DMS 273 (cell line): ENCODE measurements at regions not wholly inside any gene's neighbourhood (a gene's known extent, or its start where the extent isn't known, plus 50 kb on each side); places are given as distances from the start of the nearest gene placed in this dataset.

Experiments used
- DNase-seq: peaks from one replicate; lab custom pipeline; 2025; ENCODE audit not compliant: unreplicated experiment; lab: John Stamatoyannopoulos, UW

DNA sequence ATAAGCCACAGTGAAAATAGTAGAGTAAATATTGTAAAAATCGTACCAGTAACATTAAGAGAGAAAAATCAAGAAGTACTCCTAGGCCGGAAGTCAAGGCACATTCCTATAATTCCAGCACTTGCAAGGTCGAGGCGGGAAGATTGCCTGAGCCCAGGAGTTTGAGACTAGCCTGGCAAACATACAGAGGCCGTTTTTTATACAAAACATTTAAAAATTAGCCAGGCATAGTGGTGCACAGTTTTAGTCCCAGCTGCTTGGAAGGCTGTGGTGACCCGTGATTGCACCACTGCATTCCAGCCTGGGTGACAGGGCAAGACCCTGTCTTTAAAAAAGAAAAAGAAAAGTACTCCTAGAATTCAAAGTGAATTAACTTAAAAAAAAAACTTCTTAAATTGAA is 341.8 kb downstream of the C12orf50 start:
- no peak for DNase-seq

DNA sequence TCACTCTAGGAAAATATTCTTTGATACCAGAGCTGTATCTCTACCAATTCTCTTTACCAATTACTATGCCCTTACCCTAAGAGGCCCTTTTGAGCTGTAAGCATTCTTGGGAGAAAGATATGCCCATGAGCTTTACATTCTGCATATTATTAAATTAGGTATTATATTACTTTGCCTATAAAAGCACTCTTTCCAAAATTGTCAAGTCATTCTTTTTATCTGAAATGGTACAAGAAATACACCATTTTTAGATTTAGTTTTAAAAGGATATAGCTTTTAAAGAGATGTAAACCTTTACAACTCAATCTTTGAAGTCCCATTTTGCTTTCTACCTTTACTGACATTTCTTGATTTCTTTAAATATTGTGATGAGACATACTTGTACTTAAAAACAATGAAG is 343.5 kb downstream of the C12orf50 start:
- DNase-seq: no peak

DNA sequence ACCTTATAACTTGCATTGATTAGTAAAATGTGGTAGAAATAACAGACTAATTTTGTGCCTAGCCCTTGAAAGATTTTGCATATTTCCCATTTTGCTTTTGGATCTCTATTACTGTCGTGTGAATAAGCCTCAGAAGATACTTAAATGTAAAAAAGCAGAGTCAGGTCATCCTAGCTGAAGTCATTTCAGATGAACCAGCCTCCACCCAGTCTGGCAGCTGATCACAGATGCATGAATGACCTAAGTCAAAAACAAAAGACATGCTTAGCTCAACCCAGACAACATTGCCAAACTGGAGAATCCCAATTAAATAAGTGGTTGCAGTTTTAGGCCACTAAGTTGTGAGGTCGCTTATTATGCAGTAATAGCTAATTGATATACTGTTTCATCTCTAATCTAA is 349.9 kb downstream of the C12orf50 start:
- no peak for DNase-seq

DNA sequence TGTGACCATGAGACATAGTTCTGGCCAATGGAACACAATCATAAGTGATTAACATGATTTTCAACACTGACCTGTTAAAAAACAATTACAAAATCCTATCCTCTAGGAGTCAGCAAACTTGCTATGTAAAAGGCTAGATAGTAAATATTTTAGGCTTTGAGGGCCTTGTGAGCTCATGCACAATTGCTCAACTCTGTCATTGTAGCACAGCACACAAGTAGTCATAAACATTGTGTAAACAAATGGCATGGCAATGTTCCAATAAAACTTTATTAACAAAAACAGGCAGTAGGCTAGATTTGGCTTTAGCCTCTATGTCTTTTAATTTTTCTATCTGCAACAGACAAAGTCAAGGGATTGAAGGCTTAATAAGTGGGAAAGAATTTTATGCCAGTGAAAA is 350.7 kb downstream of the C12orf50 start:
- DNase-seq: no peak

DNA sequence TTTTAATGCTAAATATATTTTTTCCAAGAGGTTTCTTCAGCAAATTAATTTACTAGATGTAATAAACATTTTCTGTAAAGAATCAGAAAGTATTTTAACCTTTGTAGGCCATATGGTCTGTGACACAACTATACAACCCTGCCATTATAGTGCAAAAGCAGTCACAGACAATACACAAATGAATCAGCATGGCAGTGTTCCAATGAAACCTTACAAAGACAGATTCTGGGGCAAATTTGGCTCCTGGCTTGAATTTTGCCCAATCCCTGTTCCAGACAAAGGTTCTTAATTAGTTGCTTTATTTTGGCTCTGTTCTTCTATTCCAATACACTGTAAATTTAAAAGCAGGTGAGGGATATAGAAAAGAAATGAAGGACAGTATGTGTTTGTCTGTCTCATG is 352.5 kb downstream of the C12orf50 start:
- no peak for DNase-seq

GRCh38 chr12:87671757-87672156 is 357.4 kb downstream of the C12orf50 start:
- DNase-seq: no peak

DNA sequence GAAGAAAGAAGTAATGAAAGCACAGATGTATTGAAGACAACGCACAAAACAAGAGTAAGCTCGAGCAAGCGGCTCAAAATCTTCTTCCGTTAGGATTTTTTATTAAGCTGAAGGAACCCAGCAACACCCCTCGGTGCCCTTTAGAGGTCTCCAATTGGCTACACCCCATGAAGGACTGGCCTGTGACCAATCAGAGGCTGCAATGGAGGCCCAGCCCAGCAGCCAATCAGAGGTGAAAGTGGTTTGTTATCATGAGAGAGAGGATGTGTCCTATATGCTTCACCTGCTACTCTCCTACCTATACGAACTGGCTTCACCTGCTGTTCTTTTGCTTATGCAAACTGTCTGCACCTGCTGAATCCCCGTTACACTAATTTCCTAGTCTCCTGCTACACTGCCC is 358.8 kb downstream of the C12orf50 start:
- no peak for DNase-seq

- DNase-seq: peak; percentile 2
These were observed 361.8 kb downstream of the C12orf50 start for GRCh38 chr12:87667378-87667777.

DNA sequence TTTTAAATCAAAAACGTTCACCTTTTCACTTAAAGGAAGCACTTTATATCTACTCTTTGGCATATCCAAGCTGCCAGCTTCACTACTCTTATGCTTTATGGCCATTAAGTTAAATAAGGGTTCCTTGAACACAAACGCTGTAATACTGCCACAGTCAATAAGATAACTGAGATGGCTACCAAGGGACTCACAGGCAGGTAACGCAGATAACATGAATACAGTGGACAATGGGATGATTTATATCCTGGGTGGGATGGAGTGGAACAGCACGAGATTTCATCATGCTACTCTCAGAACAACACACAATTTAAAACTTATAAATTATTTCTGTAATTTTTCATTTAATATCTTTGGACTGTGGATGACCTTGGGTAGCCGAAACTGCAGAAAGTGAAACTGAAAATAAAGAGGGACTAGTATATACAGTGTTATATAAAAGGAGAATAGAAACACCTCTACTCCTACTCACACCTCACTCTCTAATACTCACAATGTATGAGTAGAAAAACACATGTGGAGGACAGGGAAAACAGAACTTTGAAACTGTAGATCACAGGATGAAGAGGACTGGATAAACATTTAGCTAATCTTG is 367.3 kb downstream of the C12orf50 start:
- no peak for DNase-seq

DNA sequence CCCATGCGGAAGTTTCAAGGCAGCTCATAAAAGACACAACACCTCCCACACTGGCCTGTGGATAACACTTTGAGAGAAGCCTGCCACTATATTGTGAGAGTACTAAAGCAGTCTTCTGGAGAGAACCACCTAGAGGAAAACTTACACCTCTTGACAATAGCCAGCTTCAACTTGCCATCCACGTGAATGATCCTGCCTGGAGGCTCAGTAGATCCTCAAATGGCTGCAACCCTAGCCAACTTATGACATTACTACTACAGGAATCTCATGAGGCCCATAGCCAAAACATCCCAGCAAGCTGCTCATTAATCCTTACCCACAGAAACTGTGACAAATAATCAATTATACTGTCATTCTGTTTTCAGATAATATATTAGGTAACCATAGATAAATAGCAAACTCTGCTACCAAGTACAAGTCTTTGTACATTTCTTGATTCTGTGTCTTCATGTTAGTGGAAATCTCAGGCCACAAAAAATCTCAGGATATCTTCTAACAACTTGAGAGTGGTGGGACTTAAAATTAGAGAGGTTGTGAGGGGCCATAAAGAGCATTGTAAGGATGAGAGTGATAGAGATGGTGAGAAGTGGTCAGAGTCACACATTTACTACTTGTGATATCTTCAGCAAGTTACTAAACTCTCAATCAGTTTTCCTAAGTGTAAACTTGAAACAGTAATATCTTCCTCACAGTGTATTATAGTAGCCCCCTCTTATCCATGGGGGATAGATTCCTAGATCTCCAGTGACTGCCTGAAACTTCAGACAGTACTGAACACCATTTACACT is 368.0 kb downstream of the C12orf50 start:
- no peak for DNase-seq

DNA sequence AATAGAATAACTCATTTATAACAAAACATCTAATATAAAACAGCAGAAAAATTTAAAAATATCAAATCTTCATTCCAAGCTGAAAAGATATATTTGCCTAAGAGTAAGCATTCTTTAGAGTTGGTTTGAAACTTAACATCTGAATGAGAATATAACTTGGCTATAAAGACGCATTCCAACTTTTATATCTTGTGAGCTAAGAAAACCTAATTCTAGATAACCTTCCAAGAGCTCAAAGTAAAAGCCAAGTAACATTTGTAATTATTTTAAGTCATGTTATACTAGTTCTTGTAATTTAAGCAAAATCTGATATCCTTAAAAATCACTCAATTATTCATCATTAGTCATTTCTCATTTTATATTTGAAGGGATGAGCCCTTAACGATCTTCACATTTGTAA is 368.9 kb downstream of the C12orf50 start:
- no peak for DNase-seq

DNA sequence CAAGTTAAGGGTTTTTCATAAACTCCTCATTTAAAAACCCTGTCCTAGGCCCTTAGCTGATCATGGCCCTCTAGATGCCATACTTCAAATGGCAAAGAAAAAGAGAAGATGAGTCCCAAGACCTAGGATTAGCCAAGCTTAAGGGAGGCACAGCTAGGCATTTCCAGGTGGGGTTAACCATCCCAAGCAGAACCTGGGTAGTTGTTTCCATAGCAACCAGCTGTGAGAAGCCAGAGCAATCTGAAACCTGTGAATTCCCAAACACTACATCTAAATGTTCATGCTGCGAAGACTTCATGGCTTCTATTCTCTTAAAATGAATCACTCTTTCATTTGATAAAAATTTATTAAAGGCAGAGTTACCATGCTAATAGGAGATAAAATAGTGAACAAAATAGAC is 372.9 kb downstream of the C12orf50 start:
- no peak for DNase-seq

DNA sequence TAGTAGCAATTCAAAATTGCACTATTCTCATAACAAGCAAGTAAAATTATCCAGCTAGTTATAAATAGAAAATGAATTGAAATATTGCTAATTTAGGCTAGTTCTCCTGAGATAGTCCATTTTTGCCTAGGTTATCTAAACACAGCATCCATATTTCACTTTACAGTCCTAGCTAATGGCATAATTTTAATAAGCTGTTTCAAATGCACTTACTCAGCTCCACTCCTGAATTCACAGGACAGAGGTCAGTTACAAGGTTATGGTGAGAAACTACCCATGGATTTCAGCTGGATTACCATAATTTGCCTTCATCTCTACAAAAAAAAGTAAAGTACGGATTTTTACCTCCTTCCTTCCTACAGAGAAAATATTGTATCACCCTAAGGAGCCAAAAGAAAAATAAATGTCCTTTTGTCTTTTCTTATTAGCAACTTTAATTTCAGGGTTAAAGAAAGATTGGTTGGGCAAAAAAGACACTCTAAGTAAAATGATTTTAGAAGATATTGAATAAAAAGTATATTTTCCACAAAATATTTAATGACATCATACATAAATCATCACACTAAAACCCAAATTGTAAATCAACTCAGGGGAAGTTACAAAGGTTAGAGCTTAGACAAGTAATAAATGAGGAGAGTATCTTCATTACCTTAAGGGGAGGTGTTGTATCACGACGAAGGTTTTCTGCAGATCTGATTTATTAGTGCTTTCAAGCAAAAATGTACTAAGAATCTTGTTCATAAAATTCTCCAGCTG is 377.4 kb downstream of the C12orf50 start:
- DNase-seq: no peak

DNA sequence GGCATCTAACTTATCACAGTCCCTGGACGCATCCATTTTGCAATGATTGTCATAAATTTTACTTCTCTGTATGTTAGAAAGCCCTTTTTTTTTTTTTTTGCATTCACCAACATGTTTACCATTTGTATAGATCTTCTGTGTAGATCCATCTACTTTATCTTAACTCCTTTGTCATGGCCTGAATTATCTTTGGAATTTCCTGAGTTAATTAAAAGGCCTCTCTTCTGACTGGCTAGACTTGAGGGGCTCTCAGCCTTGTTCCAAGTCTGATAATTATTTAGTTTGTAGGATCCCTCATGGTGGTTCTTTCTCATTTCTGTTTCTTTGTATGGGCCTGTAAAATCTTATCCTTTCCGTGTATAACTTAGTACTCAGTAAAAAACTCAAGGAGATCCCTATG is 387.0 kb downstream of the C12orf50 start:
- DNase-seq: no peak

- DNase-seq: no peak
These were observed 411.0 kb downstream of the C12orf50 start for GRCh38 chr12:87618199-87618598.

- no peak for DNase-seq
These were observed 416.2 kb downstream of the C12orf50 start for GRCh38 chr12:87612996-87613395.

DNA sequence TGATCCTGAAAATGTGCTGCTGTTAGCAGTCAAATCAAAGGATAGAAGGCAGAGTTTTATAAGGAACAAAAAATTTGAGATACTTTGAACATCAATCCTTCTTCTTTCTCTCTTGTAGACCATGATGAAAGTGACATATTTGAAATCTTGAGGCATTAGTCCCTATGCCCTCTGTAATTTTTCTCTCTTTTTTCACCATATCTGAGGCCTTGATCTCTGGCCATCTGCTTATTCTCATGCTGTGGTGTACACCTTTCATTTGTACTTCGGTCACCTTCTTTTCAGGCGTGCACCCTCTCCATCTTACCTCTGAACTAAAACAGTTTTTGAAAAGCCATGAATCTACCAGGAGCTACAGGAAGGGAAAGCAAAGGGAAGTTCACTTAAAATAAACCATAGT is 420.9 kb downstream of the C12orf50 start:
- DNase-seq: no peak

DNA sequence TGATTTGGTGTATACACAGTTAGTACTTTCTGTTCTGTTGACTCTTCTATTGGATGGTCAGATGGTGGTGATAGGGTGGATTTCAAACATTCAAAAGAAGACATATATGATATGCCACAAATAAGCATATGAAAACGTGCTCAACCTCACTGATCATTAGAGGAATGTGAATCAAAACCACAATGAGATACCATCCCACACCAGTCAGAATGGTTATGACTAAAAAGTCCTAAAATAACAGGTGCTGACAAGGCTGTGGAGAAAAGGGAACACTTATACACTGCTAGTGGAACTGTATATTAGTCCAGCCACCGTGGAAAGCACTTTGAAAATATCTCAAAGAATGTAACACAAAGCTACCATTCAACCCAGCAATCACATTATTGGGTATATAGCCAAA is 425.5 kb downstream of the C12orf50 start:
- no peak for DNase-seq

DNA sequence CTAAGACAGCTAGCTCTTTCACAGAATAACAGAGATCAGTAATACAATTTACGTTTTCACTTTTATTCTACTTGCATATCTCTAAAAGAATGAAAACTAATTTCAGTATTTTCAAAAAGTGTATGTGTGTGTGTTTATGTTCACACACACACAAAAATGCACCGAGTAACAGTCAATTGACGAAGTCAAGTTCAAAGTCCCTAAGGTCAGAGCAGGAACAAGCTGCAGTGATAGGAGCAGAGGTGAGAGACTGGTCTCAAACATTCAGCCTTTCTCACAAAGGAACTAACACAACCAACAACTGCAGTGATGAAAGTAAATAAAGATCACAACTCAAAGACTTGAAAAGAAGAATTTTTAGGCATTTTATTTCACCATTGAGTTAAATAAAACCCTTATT is 429.7 kb downstream of the C12orf50 start:
- DNase-seq: no peak

DNA sequence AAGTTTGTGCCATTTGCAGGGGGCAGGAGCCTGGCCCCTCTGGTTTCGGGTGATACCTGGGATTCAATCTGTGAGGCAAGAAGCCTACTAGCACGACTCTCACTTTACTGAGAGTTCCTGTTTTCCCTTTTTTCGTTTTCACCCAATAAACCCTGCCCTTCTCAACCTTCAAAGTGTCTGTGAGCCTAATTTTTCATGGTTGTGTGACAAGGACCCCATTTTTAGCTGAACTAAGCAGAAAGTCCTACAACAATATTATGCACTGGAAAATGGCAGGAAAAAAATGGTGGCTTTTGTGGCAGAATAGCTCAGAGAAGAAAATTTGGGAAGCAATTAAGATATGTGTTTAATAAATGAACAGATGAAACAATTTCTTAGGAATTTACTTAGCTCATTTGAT is 432.1 kb downstream of the C12orf50 start:
- no peak for DNase-seq

GRCh38 chr12:87596636-87597035 is 432.6 kb downstream of the C12orf50 start:
- DNase-seq: no peak

- DNase-seq: no peak
These were observed 433.1 kb downstream of the C12orf50 start for GRCh38 chr12:87596134-87596533.
